OCI-LY1 (cell line): ENCODE measurements at regions not wholly inside any gene's neighbourhood (a gene's known extent, or its start where the extent isn't known, plus 50 kb on each side); places are given as distances from the start of the nearest gene placed in this dataset.
"Not testable (repeated sequence)": the region's sequence is repeated elsewhere in the genome, so short reads cannot be mapped to it uniquely, and the experiment has no call there.

Experiments
- CTCF ChIP-seq: fragments of 200-600 bp; sonication (generic), shearing (Covaris generic); IDR thresholded peaks from 2 replicates; pipeline ENCODE4 v1.5.1; 2017; ENCODE audit warnings: mild to moderate bottlenecking, antibody characterized with exemption, low read length, moderate library complexity, mixed read lengths
- EZH2 ChIP-seq: fragments of 200-600 bp; sonication (generic), shearing (Covaris generic); IDR thresholded peaks from 2 replicates; pipeline ENCODE4 v1.8.0; 2017; ENCODE audit warnings: borderline replicate concordance, mixed run types, mild to moderate bottlenecking, antibody characterized with exemption, low read length, moderate library complexity, mixed read lengths

DNA sequence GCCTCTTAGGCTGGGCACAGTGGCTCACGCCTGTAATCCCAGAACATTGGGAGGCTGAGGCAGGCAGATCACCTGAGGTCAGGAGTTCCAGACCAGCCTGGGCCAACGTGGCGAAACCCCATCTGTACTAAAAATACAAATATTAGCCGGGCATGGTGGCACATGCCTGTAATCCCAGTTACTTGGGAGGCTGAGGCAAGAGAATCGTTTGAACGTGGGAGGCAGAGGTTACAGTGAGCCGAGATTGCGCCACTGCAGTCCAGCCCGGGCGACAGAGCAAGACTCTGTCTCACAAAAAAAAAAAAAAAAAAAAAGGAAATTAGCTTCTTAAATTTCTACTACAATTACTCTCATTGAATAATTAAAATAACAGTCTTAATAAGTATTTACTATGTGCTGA lies 52.4 kb upstream of the JARID2 start:
- TF ChIP-seq CTCF, EZH2: not testable (repeated sequence)
